ENCODE measurements at regions not wholly inside any gene's neighbourhood (a gene's known extent, or its start where the extent isn't known, plus 50 kb on each side); places are given as distances from the start of the nearest gene placed in this dataset.

GRCh38 chr12:73159954-73160353 lies 887.8 kb downstream of the TRHDE start:
- intact Hi-C loops (cut with DNase I; ENCODE audit: low total_unique reads) = no loop called here
- Histone ChIP-seq H3K4me3 (no peak overlapping the region), H3K36me3 (ENCODE audit: low read depth, missing control alignments) (no peaks in the 10 kb centered on the region), H3K27ac (no peak overlapping the region), H3K27me3 (no peaks in the 10 kb centered on the region), H3K4me1 (no peaks in the 10 kb centered on the region), H3K9me3 (no peaks in the 10 kb centered on the region)
- TF ChIP-seq POLR2A (IDR thresholded peaks at IDR 0.05) = no peak
- no peak for TF ChIP-seq CTCF (IDR thresholded peaks at IDR 0.05)
- DNase-seq = no peak

DNA sequence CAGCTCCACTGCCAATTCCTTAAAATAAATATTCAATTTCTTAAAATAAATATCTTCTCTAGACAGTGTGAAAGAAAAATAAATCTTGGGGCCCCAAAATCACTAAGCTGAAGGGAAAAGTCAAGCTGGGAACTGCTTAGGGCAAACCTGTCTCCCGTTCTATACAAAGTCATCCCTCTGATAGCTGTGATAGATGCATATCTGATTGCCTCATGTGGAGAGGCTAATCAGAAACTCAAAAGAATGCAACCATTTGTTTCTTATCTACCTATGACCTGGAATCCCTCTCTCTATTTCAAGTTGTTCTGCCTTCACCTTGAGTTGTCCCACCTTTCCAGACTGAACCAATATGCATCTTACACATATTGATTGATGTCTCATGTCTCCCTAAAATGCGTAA lies 889.8 kb downstream of the TRHDE start:
- WGBS, 2 donors = 78 to 90% methylated on average over 2 of the region's 2 CpGs
- TF ChIP-seq CTCF (IDR thresholded peaks at IDR 0.05) = no peak
- Histone ChIP-seq H3K27ac (no peak overlapping the region), H3K27me3 (no peaks in the 10 kb centered on the region), H3K4me1 (no peaks in the 10 kb centered on the region), H3K9me3 (no peaks in the 10 kb centered on the region), H3K36me3 (ENCODE audit: low read depth, missing control alignments) (no peaks in the 10 kb centered on the region), H3K4me3 (no peak overlapping the region)
- intact Hi-C loops (cut with DNase I; ENCODE audit: low total_unique reads) = no loop called here
- DNase-seq = no peak

GRCh38 chr12:73180734-73181133 lies 908.6 kb downstream of the TRHDE start:
- no peaks in the 10 kb centered on the region for H3K4me1 ChIP-seq
- 62 to 78% methylated on average over 3 of the region's 3 CpGs for WGBS, 2 donors
- intact Hi-C loops (cut with DNase I; ENCODE audit: low total_unique reads) = no loop called here
- no peaks in the 10 kb centered on the region for H3K27me3 ChIP-seq
- H3K9me3 ChIP-seq = no peaks in the 10 kb centered on the region
- no peak overlapping the region for H3K4me3 ChIP-seq
- H3K36me3 ChIP-seq (ENCODE audit: low read depth, missing control alignments) = no peaks in the 10 kb centered on the region
- H3K27ac ChIP-seq = no peak overlapping the region
- no peak for DNase-seq
- TF ChIP-seq POLR2A (IDR thresholded peaks at IDR 0.05) (no peak), CTCF (IDR thresholded peaks at IDR 0.05) (no peak)

DNA sequence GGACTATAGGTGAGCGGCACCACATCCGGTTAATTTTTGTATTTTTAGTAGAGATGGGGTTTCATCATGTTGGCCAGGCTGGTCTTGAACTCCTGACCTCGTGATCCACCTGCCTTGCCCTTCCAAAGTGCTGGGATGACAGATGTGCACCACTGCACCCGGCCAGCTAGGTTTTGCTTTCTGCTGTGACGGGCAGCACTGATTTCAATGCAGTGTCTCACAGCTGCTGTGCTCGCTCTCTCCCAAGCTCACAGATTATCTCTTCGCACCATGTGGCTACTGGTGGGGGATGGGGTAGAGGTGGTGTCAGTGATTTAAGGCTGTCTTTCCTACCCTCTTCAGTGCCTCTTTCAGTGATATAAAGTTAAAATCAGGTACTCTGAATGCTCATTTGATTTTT lies 909.1 kb downstream of the TRHDE start:
- WGBS, 2 donors = 57 to 60% methylated on average over 5 to 7 of the region's 7 CpGs
- Histone ChIP-seq H3K27me3 (no peaks in the 10 kb centered on the region), H3K4me3 (no peak overlapping the region), H3K27ac (no peak overlapping the region), H3K4me1 (no peaks in the 10 kb centered on the region), H3K9me3 (no peaks in the 10 kb centered on the region), H3K36me3 (ENCODE audit: low read depth, missing control alignments) (no peaks in the 10 kb centered on the region)
- TF ChIP-seq POLR2A (IDR thresholded peaks at IDR 0.05) = no peak
- no peak for TF ChIP-seq CTCF (IDR thresholded peaks at IDR 0.05)
- DNase-seq = no peak
- intact Hi-C loops (cut with DNase I; ENCODE audit: low total_unique reads) = no loop called here

DNA sequence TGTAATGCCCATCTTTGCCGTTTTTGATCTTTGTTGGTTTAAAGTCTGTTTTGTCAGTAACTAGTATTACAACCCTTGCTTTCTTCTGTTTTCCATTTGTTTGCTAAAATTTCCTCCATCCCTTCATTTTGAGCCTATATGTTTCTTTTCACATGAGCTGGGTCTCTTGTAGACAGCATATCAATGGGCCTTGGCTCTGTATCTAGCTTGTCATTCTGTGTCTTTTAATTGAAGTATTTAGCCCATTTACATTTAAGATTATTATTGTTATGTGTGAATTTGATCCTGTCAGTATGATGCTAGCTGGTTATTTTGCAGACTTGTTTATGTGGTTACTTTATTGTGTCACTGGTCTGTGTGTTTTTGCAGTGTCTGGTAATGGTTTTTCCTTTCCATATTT lies 913.2 kb downstream of the TRHDE start:
- DNase-seq = no peak
- intact Hi-C loops (cut with DNase I; ENCODE audit: low total_unique reads) = no loop called here
- WGBS, 2 donors = 94 to 95% methylated on average over 1 of the region's 1 CpG

More for the DNA sequence above, 913.2 kb downstream of the TRHDE start:
- TF ChIP-seq CTCF (IDR thresholded peaks at IDR 0.05) (no peak), POLR2A (IDR thresholded peaks at IDR 0.05) (no peak)
- Histone ChIP-seq H3K27ac (no peak overlapping the region), H3K9me3 (no peaks in the 10 kb centered on the region), H3K36me3 (ENCODE audit: low read depth, missing control alignments) (no peaks in the 10 kb centered on the region), H3K4me1 (no peaks in the 10 kb centered on the region), H3K4me3 (no peak overlapping the region), H3K27me3 (no peaks in the 10 kb centered on the region)

Measured in testis (tissue), 2 donors.